Osteoblast (primary cell): ENCODE measurements at regions not wholly inside any gene's neighbourhood (a gene's known extent, or its start where the extent isn't known, plus 50 kb on each side); places are given as distances from the start of the nearest gene placed in this dataset.

Experiments
- DNase-seq: peaks from one replicate; pipeline ENCODE4 v3.0.0; 2011; ENCODE audit warnings: low spot score, mixed read lengths; ENCODE audit not compliant: insufficient read length; ENCODE audit errors: missing footprints
- H2AFZ ChIP-seq: 2 replicates; pipeline ENCODE4 v1.6.0; 2011; ENCODE audit warnings: mild to moderate bottlenecking, low read length
- H3K27ac ChIP-seq: 2 replicates; pipeline ENCODE4 v1.5.1; 2011; ENCODE audit warnings: mild to moderate bottlenecking, low read depth, low read length, moderate library complexity
- H3K27me3 ChIP-seq: 2 replicates; pipeline ENCODE4 v1.6.0; 2012; ENCODE audit warnings: mild to moderate bottlenecking, control low read depth, inconsistent platforms, low read length, moderate library complexity; ENCODE audit not compliant: insufficient read depth
- H3K36me3 ChIP-seq: 2 replicates; pipeline ENCODE4 v1.5.1; 2011; ENCODE audit warnings: mild to moderate bottlenecking, low read length, control low read depth, moderate library complexity; ENCODE audit not compliant: insufficient read depth
- H3K4me1 ChIP-seq: 2 replicates; pipeline ENCODE4 v1.5.1; 2011; ENCODE audit warnings: mild to moderate bottlenecking, low read length, control low read depth, moderate library complexity; ENCODE audit not compliant: insufficient read depth
- H3K4me2 ChIP-seq: 2 replicates; pipeline ENCODE4 v1.6.0; 2011; ENCODE audit warnings: mild to moderate bottlenecking, low read length; ENCODE audit not compliant: insufficient read depth
- H3K4me3 ChIP-seq: fragments of 200-600 bp; sonication (generic); 3 replicates; pipeline ENCODE4 v1.5.1; 2012; ENCODE audit warnings: mild to moderate bottlenecking, low read length, inconsistent platforms; ENCODE audit not compliant: insufficient read depth
- H3K79me2 ChIP-seq: 2 replicates; pipeline ENCODE4 v1.6.0; 2012; ENCODE audit warnings: mild to moderate bottlenecking, low read length, control low read depth, inconsistent platforms; ENCODE audit not compliant: insufficient read depth
- H3K9me3 ChIP-seq: 2 replicates; pipeline ENCODE4 v1.5.1; 2011; ENCODE audit warnings: low read depth, low read length, control low read depth
- H4K20me1 ChIP-seq: 2 replicates; pipeline ENCODE4 v1.6.0; 2012; ENCODE audit warnings: mild to moderate bottlenecking, low read length, control low read depth; ENCODE audit not compliant: insufficient read depth
- CTCF ChIP-seq: IDR thresholded peaks from 2 replicates; pipeline ENCODE4 v1.5.1; 2011; ENCODE audit warnings: mild to moderate bottlenecking, low read depth, low read length, moderate library complexity; ENCODE audit errors: extremely low read depth

GRCh38 chr18:61982475-61982874 is 89.7 kb upstream of the RNF152 start:
- Histone ChIP-seq H3K4me1 (no peaks in the 10 kb centered on the region), H3K79me2 (no peaks in the 10 kb centered on the region), H3K4me2 (no peak overlapping the region), H4K20me1 (no peaks in the 10 kb centered on the region), H3K4me3 (no peak overlapping the region), H3K27ac (no peak overlapping the region), H2AFZ (no peak overlapping the region), H3K36me3 (no peaks in the 10 kb centered on the region), H3K27me3 (no peaks in the 10 kb centered on the region), H3K9me3 (no peaks in the 10 kb centered on the region)
- no peak for TF ChIP-seq CTCF
- DNase-seq = no peak

GRCh38 chr18:61980355-61980754 is 87.5 kb upstream of the RNF152 start:
- TF ChIP-seq CTCF = no peak
- no peak for DNase-seq
- Histone ChIP-seq H3K27ac (no peak overlapping the region), H3K4me3 (no peak overlapping the region), H3K4me1 (no peaks in the 10 kb centered on the region), H4K20me1 (no peaks in the 10 kb centered on the region), H3K79me2 (no peaks in the 10 kb centered on the region), H3K27me3 (no peaks in the 10 kb centered on the region), H3K4me2 (no peak overlapping the region), H3K9me3 (no peaks in the 10 kb centered on the region), H2AFZ (no peak overlapping the region), H3K36me3 (no peaks in the 10 kb centered on the region)

GRCh38 chr18:61975526-61976326 is 82.9 kb upstream of the RNF152 start:
- H3K27ac ChIP-seq = no peak overlapping the region
- no peak for TF ChIP-seq CTCF
- H3K36me3 ChIP-seq = no peaks in the 10 kb centered on the region
- no peaks in the 10 kb centered on the region for H3K9me3 ChIP-seq
- no peak overlapping the region for H2AFZ ChIP-seq
- H4K20me1 ChIP-seq = no peaks in the 10 kb centered on the region
- H3K4me2 ChIP-seq = no peak overlapping the region
- no peak for DNase-seq
- H3K4me3 ChIP-seq = no peak overlapping the region
- H3K4me1 ChIP-seq = no peaks in the 10 kb centered on the region
- H3K79me2 ChIP-seq = no peaks in the 10 kb centered on the region
- H3K27me3 ChIP-seq = no peaks in the 10 kb centered on the region

GRCh38 chr18:61973273-61974115 is 80.7 kb upstream of the RNF152 start:
- Histone ChIP-seq H4K20me1 (no peaks in the 10 kb centered on the region), H3K4me2 (no peak overlapping the region), H3K4me3 (no peak overlapping the region), H3K4me1 (no peaks in the 10 kb centered on the region), H3K9me3 (no peaks in the 10 kb centered on the region), H3K36me3 (no peaks in the 10 kb centered on the region), H2AFZ (no peak overlapping the region), H3K27ac (no peak overlapping the region), H3K27me3 (no peaks in the 10 kb centered on the region), H3K79me2 (no peaks in the 10 kb centered on the region)
- TF ChIP-seq CTCF = no peak
- no peak for DNase-seq
